ENCODE measurements at regions not wholly inside any gene's neighbourhood (a gene's known extent, or its start where the extent isn't known, plus 50 kb on each side); places are given as distances from the start of the nearest gene placed in this dataset.

DNA sequence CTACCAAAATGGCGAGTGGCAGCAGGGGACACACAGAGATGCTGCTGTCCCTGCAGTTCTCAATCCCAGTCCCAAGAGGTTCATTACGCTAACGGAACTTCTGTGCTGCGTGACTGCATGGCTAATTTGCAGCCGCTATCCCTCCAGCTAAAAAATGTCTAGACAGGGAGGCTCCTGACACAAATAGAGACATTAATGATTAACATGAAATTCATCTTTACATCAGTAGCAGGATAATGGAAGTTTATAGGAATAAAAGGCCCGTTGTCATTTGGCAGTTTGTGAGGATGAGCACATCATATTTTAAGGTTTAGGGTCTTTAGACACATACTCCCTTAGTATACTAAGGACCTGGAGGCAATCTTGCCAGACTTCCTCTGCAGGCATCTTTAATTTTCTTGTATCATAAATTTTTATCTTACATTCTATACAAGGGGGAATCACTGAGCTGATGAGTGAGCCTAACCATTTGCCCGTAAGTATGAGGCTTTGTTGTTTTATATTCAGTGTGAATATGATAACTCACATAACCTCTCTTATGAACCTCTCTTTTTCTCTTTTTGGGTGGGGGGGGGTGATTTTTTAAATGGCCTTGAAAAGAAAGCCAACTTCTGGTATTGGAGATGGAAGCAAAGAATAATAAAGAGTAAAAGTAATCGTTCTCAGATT, 99.8 kb upstream of the OR9G4 start:
- TF ChIP-seq, protein P1, sequence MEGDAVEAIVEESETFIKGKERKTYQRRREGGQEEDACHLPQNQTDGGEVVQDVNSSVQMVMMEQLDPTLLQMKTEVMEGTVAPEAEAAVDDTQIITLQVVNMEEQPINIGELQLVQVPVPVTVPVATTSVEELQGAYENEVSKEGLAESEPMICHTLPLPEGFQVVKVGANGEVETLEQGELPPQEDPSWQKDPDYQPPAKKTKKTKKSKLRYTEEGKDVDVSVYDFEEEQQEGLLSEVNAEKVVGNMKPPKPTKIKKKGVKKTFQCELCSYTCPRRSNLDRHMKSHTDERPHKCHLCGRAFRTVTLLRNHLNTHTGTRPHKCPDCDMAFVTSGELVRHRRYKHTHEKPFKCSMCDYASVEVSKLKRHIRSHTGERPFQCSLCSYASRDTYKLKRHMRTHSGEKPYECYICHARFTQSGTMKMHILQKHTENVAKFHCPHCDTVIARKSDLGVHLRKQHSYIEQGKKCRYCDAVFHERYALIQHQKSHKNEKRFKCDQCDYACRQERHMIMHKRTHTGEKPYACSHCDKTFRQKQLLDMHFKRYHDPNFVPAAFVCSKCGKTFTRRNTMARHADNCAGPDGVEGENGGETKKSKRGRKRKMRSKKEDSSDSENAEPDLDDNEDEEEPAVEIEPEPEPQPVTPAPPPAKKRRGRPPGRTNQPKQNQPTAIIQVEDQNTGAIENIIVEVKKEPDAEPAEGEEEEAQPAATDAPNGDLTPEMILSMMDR (IDR thresholded peaks at IDR 0.05), result no peak
- TF ChIP-seq POLR2A (IDR thresholded peaks at IDR 0.05; ENCODE audit: low read depth), result no peak

Measured in esophagus muscularis mucosa (tissue), 3 donors.